ENCODE measurements at regions not wholly inside any gene's neighbourhood (a gene's known extent, or its start where the extent isn't known, plus 50 kb on each side); places are given as distances from the start of the nearest gene placed in this dataset.

DNA sequence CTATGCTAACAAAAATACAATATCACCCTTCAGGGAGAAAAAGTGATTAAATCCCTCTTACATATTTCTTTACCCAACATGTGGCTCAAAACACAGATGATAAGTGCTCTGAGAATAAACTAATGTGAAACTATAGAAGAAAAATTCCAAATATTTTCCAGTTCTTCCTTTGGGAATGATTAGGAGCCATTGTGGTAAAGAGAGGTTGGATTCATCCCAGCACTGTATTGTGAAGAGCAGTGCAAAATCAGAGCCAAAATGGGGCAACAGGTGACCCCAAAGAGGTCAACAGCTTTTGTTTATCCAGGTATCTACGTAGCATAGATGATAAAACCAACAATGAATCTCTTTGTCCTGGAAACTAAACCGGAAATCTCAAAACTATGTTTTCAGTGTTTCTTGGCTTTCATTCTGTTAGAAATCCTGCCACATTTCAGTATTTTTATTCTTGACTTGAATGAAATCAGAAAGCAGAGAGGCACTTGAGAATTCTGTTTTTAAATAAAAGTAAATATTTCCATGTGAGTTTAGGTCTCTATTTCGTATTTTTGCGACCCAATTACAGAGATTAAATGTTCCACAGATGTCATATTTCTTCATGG lies 120.4 kb upstream of the FST start:
- no peak for DNase-seq (ENCODE audit: extremely low read depth, low read depth, low spot score)

DNA sequence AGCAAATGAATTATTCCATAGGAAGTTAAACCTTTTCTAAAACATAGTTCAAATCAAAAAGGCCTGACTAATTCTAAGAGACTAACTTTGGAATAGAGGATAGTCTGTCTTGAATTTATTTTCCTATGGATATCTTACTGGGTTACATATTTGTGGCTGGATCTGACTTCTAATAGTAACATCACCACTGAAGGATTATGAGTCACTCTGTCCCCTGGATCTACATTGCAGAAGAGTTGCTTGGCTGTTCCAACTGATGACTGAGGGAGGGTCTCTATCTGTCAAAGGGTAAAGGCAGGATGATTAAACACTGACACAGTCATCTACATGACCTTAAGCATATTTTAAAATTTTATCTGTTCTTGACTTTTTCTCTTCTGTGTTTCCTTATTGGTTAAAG lies 119.6 kb upstream of the FST start:
- no peak for DNase-seq (ENCODE audit: extremely low read depth, low read depth, low spot score)

DNA sequence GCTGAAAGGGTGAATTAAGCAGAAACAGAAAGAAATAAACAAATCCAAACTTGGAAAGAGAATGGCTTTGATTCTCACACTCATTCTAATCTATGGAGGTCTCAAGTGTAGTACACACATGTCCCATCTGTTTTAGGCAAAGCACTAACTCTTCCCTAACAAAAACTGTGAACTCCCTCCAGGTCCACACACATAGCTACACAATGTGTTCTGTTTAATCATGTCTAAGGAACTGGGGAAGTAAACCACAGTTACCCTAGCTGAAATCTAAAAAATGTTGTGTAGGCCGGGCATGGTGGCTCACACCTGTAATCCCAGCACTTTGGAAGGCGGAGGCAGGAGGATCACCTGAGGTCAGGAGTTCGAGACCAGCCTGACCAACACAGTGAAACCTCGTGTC lies 118.7 kb upstream of the FST start:
- DNase-seq (ENCODE audit: extremely low read depth, low read depth, low spot score) = no peak

DNA sequence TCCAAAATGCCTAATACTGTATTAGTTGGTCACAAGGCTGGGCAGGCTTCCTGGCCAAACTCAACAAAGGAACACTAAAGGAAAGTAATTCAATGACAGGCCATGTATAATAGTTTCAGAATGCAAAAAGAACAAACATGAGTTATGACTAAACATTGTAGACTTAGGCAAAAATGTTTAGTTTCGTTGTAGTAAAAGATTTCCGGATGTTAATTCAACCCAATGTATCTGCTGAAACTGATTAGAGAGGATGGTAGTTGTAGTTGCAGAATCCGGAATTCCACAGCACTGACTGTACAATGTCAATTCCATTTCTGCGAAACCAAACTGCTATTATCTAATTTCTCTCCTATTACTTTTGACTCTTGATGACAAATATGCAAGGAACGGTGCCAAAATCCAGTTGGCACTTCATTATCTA lies 117.9 kb upstream of the FST start:
- peak; percentile 97 for DNase-seq (ENCODE audit: extremely low read depth, low read depth, low spot score)

DNA sequence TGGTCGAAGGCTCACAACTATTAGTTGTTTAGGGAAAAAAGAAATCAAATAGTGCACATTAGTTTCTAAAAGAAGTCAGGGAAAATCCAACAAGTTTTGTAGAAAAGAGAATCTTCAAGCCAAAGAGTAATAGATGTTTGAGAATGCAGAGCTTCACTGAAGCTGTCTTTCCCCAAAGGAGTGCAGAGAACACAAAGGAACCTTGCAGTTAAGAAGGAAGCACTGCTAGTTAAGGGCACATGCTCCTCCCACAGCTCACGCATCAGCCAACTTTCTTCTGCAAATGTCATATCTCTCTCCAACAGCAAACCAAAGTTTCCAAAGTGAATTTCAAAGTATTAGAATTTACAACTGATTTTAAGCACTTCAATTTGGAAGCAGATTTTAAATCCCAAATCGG lies 116.4 kb upstream of the FST start:
- DNase-seq (ENCODE audit: extremely low read depth, low read depth, low spot score) = no peak

DNA sequence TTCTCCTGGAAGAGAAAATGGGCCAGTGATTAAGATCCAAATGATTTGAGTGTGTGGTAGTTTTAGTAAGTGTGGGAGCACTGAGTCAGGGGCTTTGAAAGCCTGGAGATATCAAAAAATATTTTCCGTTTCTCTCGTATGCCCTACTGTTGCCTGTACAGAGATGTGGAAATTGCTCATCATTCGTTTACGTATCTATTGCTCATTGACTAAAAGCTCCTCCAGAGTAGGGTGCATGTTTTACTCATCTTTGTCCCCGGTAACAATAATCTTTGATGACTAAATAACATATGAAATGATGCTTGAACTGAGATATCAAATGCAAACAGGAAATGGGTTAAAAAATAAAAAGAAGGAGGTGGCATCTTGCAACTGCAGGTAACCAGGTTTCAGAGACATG lies 114.2 kb upstream of the FST start:
- DNase-seq (ENCODE audit: extremely low read depth, low read depth, low spot score) = no peak

DNA sequence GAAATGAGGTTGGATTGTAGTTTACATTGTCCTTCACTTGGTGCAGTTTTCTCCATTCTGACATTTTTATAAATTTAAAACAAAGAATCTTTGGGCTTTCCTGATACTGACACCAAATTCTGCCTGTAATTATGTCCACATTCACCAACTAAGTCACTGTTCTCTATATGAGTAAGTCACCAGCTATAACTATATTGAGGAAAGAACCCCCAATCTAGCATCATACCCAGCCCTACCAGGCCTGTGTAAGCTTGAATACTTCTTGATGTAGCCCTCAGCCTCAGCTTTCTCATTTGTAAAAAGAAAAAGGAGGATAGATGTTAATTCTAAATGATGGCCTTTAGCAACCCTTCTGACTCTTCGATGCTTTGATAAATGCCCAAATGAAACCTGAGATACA lies 112.7 kb upstream of the FST start:
- no peak for DNase-seq (ENCODE audit: extremely low read depth, low read depth, low spot score)

DNA sequence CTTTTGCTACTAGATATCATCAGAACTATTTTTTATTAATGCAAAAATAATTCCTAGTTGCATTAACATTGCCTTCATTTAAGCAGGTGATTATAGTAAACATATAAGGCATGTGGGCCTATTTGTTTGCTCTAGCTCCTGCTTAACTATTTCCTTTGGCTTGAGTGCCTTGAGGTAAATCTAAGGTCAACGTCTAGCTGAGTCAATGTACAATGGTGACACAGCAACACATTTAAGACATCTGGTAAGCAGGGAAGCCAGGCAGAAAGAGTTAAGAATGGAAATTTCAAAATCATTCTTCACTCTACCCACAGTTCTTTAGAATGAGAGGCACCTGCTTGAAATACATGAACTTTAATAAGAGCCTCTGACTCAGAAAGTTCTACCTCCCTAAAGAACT lies 111.9 kb upstream of the FST start:
- no peak for DNase-seq (ENCODE audit: extremely low read depth, low read depth, low spot score)

DNA sequence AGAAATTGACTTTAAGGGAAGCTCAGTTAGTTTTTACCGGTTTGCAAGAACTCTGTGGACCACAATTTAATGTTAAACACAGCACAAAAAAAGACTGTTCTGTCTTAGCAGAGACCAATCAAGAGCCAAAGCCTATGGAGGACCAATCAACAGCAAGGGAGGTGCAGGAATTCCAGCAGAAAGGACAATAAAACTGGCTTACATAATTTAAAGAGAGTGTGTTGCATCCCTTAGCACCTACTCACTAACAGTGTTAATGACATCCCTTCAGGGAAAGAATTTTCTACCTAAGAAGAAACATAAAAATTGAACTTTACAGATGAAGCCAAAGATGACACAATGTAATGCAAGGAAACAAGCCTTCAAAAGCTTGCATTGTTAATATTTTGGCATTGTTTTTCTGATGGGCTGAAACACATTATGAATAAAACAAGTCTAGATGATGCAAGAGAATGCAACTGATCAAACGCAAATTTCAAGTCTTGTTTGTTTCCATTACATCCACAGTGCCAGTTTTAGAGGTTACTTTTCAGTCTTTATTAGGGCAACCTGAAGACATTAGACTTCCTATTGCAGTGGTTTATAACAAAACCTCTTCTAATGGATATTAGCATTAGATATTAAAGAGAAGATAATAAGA lies 111.3 kb upstream of the FST start:
- DNase-seq (ENCODE audit: extremely low read depth, low read depth, low spot score) = no peak

DNA sequence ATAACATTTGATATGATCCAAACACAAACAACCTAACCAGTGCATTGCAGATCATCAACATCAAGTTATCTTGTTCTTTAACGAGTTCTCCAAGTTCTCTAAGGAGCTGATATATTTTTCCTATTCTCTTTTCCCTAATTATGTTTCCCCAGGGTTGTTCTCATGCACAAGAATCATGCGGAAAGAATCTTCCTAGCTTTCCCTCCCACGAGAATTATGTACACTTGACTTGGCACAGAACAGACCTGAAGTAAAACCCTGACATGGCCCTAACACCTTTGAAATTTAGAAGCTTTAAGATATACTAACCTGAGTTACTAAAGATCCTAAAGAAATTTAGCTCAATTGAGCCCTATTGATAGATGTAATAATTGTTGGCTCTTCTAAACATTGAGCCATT lies 110.7 kb upstream of the FST start:
- no peak for DNase-seq (ENCODE audit: extremely low read depth, low read depth, low spot score)

DNA sequence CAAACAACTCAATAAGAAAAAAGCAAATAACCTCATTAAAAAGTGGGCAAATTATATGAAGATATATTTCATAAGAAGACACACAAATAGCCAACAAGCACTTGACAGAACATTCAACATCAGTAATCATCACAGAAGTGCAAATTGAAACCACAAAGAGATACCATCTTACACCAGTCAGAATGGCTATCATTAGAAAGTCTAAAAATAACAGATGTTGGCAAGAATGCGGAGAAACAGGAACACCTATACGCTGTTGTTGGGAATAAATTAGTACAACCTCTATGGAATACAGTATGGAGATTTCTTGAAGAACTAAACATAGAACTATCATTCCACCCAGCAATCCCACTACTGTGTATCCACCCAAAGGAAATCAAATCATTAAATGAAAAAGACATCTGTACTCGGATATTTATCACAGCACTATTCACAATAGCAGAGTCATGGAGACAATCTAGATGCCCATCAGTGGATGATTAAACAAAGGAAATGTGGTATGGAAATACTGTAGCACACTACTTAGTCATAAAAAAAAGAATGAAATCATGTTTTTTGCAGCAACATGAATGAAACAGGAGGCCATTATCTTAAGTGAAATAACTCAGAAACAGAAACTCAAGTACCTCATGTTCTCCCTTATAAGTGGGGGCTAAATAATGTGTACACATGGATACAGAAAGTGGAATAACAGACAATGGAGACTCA lies 106.8 kb upstream of the FST start:
- peak; percentile 78 for DNase-seq (ENCODE audit: extremely low read depth, low read depth, low spot score)

DNA sequence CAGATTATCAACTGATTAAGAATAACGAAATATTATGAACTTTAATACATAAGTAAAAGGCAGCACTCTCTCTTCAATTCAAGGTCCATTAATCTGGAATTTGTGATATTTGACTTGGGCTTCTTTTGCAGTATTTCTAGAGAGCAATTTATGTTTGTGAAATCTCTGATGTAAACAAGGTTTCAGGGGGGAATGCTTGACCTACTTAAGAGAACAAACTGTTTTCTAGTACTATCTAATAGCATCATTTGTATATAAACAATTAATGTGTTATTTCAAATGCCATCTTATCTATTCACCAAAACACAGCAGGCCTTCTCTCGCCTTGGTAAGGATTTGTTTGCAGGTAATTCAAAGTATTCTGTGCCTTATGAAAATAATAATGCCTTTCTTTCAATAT lies 103.6 kb upstream of the FST start:
- DNase-seq (ENCODE audit: extremely low read depth, low read depth, low spot score) = no peak

DNA sequence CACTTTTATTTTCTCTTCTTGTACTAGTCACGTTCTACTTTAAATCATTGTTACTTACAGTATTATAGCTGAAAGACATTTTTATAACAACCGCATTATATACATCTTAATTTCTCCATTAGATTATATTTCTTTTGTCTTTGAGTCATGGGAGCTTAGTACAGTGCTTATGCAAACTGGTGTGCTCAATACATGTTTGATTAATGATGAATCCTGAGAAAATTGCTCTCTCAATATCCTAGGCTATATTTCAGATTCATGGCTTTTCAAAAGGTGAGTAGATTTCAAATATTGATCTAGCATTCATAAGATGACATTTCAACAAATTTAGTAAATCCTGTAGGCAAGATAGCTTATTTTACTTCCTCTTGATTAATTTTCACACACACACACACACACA lies 102.2 kb upstream of the FST start:
- DNase-seq (ENCODE audit: extremely low read depth, low read depth, low spot score) = no peak

DNA sequence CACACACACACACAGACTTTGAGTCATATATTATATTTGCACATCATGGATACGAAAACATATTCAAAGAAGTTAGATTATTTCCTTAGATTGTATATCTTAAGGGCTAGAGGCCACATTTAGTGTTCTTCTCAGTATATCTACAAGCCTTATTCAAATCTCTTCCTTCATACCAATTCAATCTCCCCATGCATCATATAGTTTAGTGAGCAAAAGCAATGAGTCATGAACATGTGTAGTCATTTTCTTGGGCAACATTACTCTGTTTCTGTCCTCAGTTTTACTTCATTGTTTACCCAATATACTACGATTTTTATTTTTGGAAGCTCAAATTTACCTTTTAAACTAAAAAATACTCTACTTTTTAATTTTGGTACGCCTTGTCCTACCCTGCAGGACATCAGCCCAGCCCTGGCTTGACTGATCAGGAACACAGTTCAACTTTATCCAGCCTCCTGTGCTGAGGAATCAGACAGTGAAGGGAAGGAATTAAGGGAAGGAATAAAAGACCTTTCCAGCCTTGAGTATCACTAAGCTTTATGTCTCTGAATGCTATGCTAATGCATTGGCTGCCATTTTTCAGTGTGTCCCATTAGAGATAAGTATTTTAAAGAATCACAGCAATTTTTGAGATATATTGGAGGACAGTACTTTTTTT lies 101.7 kb upstream of the FST start:
- DNase-seq (ENCODE audit: extremely low read depth, low read depth, low spot score) = no peak

DNA sequence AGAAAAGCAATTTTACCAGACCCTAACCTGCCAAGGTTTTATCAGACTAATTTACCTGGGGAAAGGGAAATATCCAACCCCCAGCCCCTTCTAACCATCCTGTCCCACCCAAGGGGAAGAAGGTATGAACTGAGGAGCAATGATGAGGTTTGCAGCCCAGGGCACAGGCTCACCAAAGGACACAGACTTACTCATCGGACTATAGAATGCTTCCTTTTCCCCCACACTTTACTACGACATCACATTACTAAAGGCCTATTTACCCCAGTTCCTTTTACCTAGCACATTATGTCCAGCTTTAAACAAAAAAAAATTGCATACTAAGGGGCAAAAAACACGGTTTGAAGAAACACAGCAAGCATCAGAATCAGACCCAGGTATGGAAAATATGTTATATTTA lies 94.1 kb upstream of the FST start:
- no peak for DNase-seq (ENCODE audit: extremely low read depth, low read depth, low spot score)

DNA sequence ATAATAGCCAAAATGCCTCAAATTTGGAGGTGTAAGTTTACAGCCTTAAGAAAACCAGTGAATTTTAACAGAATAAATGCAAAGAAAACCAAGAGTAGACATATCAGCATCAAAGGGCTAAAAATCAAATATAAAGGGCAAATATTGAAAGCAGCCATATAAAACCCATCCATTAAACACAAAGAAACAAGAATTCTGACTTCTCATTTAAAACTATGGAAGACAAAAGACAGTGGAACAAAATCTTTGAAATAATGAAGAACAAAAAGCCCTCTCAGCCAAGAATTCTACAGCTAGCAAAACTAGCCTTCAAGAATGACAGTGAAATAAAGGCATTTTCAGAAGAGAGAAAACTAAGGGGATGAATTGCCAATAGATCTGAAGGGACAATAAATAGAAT lies 91.3 kb upstream of the FST start:
- DNase-seq (ENCODE audit: extremely low read depth, low read depth, low spot score) = no peak

DNA sequence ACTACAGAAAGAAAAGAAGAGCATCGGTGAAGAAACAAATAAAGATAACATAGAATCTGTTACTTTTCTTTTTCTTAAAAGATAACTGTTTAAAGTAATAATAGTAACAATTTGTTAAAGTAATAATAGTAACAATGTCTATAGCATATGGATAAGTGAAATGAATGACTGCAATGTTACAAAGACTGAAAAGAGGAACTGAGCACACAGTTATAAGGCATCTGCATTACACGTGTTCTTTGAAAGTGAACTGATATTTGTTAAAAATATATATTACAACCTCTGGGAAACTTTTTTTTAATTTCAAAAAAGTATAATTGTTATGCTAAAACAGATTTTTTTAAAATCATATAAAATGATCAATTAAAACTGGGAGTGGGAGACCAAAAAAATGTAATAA lies 88.4 kb upstream of the FST start:
- no peak for DNase-seq (ENCODE audit: extremely low read depth, low read depth, low spot score)

DNA sequence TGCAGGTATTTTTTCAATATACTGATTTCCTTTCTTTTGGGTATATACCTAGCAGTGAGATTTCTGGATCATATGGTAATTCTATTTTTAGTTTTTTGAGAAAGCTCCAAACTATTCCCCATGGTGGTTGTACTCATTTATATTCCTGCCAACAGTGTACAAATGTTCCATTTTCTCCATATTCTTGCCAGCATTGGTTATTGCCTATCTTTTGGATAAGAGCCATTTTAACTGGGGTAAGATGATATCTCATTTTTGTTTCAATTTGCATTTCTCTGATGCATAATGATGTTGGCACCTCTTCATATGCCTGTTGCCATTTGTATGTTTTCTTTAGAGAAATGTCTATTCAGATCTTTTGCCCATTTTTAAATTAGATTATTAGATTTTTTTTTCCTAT lies 85.6 kb upstream of the FST start:
- DNase-seq (ENCODE audit: extremely low read depth, low read depth, low spot score) = no peak

DNA sequence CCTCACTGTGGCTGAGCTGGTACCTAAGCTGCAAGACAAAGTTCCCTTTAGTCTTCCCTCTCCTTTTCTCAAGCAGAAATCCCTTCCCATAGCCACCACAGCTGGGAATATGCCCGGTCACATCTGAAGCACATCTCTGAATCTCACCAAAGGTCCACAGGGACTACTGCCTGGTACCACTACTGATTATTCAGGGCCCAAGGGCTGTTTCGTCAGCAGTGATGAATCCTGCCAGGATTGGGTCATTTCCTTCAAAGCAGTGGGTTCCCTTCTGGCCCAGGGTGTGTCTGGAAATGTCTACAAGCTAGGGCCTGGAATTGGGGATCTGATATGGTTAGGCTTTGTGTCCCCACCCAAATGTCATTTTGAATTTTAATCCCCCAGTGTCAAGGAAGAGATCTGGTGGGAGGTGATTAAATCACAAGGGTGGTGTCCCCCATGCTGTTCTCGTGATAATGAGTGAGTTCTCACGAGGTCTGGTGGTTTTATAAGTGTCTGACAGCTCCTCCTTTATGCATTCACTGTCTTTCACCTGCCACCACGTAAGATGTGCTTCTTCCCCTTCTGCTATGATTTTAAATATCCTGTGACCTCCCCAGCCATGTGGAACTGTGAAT lies 83.2 kb upstream of the FST start:
- no peak for DNase-seq (ENCODE audit: extremely low read depth, low read depth, low spot score)

DNA sequence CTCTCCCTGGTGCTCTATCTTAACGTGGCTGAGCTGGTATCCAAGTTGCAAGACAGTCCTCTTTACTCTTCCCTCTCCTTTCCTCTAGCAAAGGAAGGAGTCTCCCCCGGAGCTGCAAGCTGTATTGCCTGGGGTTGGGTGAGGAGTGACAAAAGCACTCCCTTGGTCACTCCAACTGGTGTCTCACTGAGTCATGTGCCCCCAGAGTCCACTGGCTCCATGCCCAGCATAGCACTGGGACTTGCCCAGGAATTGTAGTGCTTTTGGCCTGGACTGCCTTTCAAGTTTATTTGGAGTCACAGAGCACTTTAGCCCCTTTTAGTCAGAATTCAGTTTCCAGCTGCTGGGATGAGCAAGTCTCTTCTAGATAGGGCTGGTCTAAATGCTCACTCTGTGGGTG lies 82.6 kb upstream of the FST start:
- DNase-seq (ENCODE audit: extremely low read depth, low read depth, low spot score) = no peak

DNA sequence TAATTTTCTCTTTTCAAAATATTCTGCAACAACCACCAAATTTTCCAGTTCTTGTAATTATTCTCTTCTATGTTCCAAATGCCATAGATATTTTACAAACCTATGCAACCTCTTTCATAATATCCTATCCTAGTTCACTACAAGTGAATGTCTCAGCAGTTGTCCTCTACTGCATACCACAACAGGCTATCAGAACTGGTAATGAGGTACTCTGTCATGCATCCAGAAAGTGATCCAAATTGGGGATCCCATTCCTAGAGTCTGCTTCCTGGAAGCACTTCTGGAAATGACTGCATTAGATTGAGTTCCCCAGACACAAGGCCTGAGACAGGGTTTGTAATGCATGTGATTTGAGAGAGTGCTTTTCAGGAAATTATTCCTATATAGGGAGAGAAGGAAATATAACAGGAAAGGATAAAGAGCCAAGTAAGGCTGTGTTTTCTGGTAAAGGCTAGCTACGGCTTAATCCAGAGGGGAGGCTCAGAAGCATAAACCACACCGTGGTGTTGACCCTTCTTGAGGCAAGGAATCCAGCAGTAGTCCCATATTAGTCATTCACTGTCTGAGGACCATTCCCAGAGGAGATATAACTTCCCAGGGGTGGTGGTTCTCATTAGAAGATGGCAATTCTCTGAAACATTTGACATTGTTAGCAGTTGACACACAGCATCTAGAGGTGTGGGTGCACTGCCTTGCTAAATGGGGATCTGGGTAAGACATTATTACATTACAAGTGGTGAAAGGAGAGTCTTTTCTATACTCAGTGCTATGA lies 80.3 kb upstream of the FST start:
- no peak for DNase-seq (ENCODE audit: extremely low read depth, low read depth, low spot score)

Measured in glomerular endothelial cell (primary cell).